ENCODE measurements at regions not wholly inside any gene's neighbourhood (a gene's known extent, or its start where the extent isn't known, plus 50 kb on each side); places are given as distances from the start of the nearest gene placed in this dataset.

DNA sequence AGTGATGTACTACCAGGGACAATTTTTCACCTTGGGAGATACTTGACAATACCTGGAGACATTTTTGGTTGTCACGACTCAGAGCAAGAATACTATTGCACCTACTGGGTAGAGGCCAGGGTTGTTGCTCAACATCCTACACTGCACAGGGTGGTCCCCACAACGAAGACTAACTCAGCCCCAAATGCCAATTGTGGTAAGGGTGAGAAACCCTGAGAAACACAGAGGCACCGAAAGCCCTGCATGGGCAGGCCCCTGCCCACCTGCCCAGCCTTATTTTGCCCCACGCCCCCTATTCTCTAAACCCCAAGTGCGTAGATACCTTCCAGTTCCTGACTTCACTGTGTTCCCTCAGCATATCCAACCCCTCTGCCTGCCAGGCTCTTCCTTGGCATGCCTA lies 163.1 kb upstream of the PKDCC start:
- no peak for DNase-seq (ENCODE audit: insufficient read length, low spot score)
- FAIRE-seq: no peak

GRCh38 chr2:41886145-41886664 lies 161.6 kb upstream of the PKDCC start:
- TF ChIP-seq, protein P1, sequence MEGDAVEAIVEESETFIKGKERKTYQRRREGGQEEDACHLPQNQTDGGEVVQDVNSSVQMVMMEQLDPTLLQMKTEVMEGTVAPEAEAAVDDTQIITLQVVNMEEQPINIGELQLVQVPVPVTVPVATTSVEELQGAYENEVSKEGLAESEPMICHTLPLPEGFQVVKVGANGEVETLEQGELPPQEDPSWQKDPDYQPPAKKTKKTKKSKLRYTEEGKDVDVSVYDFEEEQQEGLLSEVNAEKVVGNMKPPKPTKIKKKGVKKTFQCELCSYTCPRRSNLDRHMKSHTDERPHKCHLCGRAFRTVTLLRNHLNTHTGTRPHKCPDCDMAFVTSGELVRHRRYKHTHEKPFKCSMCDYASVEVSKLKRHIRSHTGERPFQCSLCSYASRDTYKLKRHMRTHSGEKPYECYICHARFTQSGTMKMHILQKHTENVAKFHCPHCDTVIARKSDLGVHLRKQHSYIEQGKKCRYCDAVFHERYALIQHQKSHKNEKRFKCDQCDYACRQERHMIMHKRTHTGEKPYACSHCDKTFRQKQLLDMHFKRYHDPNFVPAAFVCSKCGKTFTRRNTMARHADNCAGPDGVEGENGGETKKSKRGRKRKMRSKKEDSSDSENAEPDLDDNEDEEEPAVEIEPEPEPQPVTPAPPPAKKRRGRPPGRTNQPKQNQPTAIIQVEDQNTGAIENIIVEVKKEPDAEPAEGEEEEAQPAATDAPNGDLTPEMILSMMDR (IDR thresholded peaks at IDR 0.05; ENCODE audit: insufficient read depth, missing control alignments): no peak
- FAIRE-seq (no peak), DNase-seq (ENCODE audit: insufficient read length, low spot score) (no peak)

More for the DNA sequence above, 163.1 kb upstream of the PKDCC start:
- TF ChIP-seq, protein P1 (IDR thresholded peaks at IDR 0.05; ENCODE audit: insufficient read depth, missing control alignments): no peak

DNA sequence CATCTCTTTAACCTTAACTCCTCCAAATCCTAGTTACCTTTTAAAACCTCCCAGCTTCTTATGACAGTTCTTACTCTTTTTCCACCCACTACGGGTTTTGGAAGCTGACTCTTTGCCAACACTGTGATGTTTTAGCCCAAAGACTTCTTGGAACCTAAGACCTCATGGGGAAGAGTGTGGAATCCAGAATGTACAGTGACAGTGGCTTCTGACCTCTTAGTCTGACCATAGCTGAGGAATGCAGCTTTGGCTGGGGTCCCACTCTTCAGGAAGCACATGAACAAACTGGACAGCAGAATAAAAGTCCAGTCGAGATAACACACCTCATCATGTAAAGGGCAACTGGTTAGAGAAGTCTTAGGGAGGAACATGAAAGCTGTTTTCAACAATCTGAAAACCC lies 161.1 kb upstream of the PKDCC start:
- TF ChIP-seq, protein P1 (IDR thresholded peaks at IDR 0.05; ENCODE audit: insufficient read depth, missing control alignments): no peak
- no peak for DNase-seq (ENCODE audit: insufficient read length, low spot score)
- FAIRE-seq: no peak

DNA sequence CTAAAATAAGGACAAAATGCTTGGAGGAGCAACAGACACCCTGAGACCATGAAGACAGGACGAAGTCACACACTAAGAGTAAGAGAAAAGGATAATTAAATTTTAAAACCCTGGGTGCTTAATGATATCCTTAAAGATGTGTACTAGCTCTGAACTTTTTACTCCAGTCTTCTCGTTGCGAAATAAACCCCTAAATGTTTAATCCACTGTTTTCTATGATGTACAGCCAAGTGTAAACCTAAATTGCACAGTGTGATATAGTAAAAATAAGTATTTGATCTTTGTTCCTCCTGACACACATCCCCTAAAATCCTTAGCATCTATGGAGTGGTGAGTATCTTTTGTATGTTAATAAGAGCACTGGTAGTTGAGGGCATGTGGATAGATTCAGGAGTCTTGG lies 157.5 kb upstream of the PKDCC start:
- TF ChIP-seq, protein P1 (IDR thresholded peaks at IDR 0.05; ENCODE audit: insufficient read depth, missing control alignments): no peak
- no peak for FAIRE-seq

GRCh38 chr2:41892476-41892875 lies 155.3 kb upstream of the PKDCC start:
- DNase-seq (ENCODE audit: insufficient read length, low spot score) (no peak), FAIRE-seq (no peak)
- TF ChIP-seq, protein P1 (IDR thresholded peaks at IDR 0.05; ENCODE audit: insufficient read depth, missing control alignments): no peak

More for the DNA sequence above, 157.5 kb upstream of the PKDCC start:
- no peak for DNase-seq (ENCODE audit: insufficient read length, low spot score)

GRCh38 chr2:41894563-41895333 lies 153.1 kb upstream of the PKDCC start:
- DNase-seq (ENCODE audit: insufficient read length, low spot score): no peak
- no peak for FAIRE-seq
- TF ChIP-seq, protein P1 (IDR thresholded peaks at IDR 0.05; ENCODE audit: insufficient read depth, missing control alignments): no peak

DNA sequence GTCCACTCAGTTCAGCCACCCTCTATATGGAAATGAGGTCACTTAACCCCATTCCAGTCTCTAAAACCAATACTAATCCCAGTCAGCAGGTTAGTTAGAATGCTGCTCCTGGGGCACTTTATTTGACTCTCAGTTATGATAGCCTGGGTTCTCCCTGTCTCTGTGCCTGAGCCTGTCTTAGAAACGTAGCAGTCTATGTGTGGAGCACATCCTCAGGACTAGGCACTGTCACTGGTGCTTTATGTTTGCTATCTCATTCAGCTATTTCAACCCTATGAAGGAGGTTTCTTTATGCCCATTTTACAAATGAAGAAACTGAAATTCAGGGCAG lies 152.5 kb upstream of the PKDCC start:
- DNase-seq (ENCODE audit: insufficient read length, low spot score) (no peak), FAIRE-seq (no peak)

More for the DNA sequence above, 152.5 kb upstream of the PKDCC start:
- TF ChIP-seq, protein P1 (IDR thresholded peaks at IDR 0.05; ENCODE audit: insufficient read depth, missing control alignments): no peak

All from D721Med (cell line).